ENCODE measurements at regions not wholly inside any gene's neighbourhood (a gene's known extent, or its start where the extent isn't known, plus 50 kb on each side); places are given as distances from the start of the nearest gene placed in this dataset.

DNA sequence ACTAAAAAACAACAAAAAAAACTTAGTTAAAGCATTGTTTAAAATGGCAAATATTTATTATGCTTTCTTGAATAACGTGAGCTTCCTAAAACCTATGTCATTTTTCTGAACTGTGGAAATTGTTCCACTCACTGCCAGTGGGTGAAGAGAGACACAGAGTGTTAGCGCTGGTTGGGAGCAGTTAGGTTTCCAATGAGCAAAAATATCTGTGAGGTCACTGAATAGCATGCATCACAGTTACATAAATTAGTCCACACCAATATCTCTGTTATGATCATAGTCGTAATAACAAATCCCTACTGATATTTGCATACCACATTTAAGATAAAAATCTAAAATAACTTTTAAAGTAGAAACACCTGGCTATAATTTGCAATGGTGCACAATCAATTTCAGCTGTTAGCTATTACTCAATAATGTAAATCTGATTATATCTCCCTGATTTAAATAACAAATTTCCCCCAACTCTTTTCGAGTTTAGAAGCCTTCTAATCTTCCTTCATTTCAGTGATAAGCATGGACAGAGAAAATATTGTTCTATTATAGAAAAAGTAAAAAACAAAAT, 1094.0 kb upstream of the KLHL29 start:
- no peak for DNase-seq

DNA sequence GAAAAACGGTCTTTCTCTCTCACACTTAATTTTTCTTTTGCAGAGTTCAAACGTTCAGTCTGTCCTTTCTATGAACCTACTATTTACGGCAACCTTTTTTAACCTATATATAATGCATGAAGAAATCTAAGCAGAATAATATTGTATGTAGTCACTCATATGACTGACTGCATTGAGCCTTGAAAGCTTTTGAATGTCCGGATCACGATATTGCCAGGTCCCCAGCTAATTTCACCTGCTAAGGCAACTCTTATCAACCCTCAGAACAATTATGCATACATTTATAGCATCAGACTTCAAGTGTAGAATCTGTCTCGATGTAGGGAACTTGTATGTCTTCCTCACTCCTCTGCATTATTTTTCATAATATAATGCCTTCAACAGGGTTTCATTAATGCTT, 1083.8 kb upstream of the KLHL29 start:
- no peak for DNase-seq

GRCh38 chr2:22326250-22326649, 1058.7 kb upstream of the KLHL29 start:
- DNase-seq: no peak

DNA sequence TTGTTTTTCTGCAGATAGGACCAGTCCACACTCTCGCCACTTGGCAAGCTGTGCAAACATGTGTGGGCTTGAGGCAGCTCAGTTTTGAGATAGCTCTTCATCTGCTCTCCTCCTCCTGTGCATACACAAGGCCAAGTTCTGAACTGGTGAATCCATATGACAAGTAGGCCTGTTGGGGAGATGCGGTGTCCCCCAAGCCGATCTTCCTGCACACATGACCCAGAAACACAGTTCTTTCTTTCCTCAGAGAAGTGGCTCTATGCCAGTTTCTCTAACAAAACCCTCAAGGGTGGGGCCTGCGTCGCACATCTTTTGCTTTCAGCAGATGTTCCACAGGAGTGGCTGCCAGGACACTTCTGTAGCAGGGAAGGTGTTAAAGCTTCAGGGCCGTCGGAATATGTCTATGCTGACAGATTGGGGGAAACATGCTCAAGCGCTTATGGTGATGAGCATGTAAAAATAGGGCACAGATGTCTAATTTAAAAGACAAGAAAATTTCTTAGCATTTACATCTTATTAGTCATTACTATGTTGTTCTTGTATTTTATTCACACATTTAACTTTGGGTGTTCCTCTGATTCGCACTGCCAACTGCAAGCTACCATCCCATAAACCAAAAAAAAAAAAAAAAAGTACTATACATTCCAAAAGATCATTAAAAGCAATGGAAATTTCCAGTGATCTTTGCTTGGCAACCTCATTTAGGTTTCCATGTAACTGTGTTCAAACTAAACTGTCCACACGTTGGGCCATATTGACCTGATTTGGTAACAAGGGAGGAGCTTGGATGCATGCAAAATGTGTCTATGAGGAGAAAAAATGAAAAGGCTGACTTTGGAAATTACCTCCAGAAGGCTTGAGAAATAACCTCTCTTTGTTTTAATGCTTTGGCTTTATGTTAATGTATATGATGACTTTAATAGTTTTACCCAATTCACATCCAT, 1055.5 kb upstream of the KLHL29 start:
- DNase-seq: no peak

- no peak for DNase-seq
Measured at GRCh38 chr2:22336414-22336813, 1048.6 kb upstream of the KLHL29 start.

- no peak for DNase-seq
Measured at GRCh38 chr2:22340716-22341115, 1044.3 kb upstream of the KLHL29 start.

DNA sequence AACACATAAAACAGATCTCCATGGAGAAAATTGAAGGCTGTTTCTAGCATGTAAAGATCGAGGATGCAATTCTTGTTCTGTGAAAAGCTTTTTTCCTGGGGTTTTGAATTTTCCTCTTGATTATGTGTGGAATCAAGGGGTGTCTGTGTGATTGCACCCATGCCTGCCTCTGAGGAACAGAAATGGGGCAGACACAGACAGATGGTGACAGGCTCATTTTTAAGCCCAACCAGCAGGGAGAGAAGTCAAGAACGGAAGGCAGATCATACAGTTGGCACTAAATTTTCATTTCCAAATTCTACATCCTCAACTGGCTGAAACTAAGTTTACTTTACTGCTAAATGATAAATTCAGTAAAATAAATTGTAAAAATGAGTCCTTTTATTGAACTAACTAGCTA, 1037.7 kb upstream of the KLHL29 start:
- no peak for DNase-seq

- DNase-seq: no peak
Measured at GRCh38 chr2:22350621-22351020, 1034.4 kb upstream of the KLHL29 start.

DNA sequence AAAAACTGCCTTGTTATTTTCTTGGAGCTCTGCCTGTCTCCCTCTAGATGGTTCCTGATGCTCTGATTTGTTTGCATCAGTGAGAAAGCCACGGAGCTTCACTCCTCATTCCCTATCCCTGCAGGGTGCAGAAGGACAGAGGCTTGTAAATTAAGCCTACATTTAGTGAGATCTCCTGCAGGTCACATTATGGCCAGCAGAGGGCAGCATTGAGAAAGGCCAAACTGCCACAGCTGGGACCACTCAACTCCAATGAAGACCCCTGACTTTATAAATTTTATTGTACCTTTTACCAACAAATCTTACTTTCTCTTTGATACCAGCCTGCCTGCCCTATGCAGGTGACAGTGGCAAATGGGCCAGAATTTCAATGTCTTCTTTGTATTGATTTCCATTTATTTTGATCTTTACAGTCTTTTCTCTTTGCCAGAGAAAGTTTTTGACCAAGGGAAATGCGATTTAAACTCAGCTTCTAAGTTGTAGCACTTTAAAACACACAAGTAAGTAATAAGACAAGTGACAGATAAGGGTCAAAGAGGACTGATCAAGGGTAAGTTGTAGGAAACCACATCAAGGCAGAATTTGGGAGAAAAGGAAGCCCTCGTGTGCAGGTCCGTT, 1029.1 kb upstream of the KLHL29 start:
- DNase-seq: no peak

DNA sequence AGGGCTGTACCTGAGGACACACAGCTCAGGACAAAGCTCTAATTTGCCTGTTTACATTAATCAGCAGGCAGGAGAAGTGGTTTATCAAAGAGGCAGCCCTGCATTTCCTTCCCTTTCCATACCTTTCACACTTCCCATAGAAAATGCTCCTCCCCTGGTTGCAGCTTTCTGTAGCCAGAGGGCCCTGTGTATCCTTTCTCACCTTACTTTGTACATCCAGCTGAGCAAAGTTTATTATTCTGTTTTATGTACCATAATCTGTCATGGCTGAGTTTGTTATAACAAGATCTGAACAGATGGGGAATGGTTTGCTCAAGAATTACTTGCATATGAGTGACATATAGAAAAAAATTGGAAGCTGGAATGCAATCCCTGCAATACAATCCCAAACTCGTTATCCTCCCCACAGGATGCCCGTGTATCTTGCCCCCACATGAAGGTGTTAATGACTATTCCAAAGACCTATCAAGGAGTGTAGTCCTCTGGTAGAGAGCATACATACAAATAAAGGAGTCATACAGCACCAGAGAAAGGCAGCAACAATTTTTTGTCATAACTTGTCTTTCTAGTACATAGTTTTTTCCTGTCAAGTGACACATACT, 1025.8 kb upstream of the KLHL29 start:
- DNase-seq: no peak

- no peak for DNase-seq
Measured at GRCh38 chr2:22360735-22361374, 1024.1 kb upstream of the KLHL29 start.

- DNase-seq: no peak
Measured at GRCh38 chr2:22361571-22361970, 1023.4 kb upstream of the KLHL29 start.

DNA sequence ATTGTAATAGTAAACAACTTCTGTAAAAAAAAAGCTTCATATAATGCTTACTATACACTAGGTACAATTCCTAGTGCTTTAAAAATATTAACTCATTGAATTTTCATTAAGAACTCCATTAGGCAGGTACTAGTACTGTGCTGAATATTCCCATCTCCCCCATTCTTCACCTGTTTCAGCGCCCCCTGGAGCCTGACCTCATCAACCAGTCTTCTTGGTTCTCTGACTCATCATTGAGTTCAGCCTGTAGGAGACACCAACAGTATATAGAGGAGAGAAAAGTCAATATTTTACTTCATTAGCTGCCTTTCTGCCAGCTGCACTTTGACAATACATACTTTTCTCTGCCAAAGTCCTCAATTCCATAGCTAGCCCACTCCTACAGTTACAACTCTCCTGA, 1009.9 kb upstream of the KLHL29 start:
- DNase-seq: no peak

DNA sequence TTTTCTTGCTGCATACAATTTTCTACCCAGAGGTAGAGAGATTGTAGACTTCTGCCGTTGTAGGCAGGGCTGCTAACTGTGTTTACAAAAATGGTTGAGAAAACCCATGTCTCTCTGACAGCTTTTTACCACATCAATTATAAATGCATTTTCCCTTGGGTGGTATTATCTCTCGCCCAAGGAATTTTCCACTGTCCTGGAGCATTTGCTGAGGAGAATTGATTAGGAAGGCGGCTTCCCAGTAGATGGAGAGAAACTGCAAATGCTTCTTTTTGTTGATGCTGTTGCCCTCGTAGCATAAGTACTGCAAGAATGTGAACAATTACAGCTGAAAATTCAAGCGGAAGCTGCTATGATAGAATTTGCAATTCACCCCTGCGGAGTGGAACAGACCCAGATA, 1007.7 kb upstream of the KLHL29 start:
- DNase-seq: no peak

- no peak for DNase-seq
Measured at GRCh38 chr2:22382479-22383169, 1002.4 kb upstream of the KLHL29 start.

DNA sequence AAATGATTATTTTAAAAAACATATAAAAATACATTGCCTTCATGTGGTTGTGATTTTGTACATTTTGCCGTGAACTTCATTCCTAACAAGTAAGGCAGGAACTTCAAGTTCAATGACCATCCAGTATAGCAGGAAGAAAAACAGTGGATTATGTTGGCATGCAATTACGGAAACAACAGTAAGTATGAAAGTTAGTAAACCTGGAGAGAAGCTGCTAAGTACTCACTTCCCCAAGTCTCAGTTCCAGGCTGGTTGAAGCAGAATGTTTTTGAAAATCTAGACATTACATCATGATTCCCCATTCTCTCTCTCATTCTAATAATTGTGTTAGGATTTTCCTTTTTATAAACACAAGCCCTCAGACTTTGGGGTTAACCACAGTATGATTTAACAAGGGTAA, 987.1 kb upstream of the KLHL29 start:
- DNase-seq: no peak

- no peak for DNase-seq
Measured at GRCh38 chr2:22403748-22404147, 981.2 kb upstream of the KLHL29 start.

- no peak for DNase-seq
Measured at GRCh38 chr2:22406625-22407024, 978.4 kb upstream of the KLHL29 start.

DNA sequence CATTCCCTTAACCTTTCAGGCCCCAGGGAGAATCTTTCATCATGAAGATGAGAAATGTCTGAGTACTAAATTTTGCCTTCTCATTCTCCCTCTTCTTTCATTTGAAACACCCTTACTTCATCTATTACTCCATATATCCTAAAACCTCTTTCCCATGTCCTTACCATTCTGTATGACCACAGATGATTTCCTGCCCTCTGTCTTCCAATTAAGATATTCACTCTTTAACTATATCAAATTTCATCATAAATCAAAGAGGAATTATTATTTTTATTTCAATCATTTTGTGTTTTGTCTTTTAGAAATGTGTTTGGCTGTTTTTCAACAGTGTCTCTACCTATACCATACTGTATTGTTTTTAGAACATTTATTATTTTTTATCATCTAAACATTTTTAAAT, 964.9 kb upstream of the KLHL29 start:
- no peak for DNase-seq

DNA sequence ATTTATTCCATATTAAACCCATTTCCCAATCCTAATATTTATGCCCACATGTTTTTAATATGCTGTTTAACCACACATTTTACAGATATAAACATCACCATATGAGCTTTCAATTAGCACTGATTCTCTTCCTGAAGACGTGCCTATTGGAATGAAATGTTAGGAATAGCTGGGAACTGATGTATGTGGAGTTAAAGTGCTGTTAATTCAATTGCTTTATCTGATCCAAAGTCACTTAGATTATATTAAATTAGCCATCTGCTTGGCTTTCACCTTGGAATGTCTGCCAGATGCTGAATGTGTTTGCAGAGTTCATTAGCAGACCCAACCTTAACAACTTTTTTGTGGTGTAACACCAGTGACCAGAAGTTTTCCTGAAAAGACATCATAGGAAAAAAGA, 942.9 kb upstream of the KLHL29 start:
- DNase-seq: no peak

DNA sequence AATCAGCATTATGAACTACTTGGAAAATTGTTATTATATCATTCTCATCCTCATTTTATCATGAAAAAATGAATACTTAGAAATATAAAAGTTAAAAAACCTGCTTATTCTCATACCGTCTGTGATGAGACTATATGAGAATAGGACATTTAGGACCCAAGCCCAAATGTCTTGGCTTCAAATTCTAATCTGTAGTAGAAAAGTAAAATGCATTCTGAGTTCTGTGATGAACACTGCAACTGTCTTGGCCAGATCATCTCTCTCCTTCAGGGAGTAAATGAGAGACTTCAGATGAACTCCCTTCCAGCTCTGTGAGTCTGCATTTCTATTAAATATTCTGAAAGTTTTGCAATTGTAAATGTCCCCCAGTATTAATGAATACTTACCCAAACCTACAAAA, 940.7 kb upstream of the KLHL29 start:
- DNase-seq: no peak

DNA sequence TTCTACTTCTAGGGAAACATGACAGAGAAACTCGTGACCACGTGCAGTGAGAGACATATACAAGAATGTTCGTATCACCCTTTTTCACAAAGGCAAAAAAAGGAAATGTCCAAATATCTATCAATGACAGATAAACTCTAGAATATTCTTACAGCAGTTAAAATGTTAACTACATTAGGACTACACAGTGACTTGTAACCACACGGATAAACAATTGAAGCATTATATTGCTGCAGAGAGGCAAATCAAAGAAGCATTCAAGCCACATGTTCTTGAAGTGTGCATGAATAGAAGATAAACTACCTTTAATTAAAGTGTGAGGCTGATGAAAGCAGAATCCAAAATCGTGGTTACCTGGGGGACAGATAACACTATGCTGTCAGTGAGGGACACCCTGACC, 935.3 kb upstream of the KLHL29 start:
- DNase-seq: no peak

- DNase-seq: no peak
Measured at GRCh38 chr2:22450831-22451230, 934.1 kb upstream of the KLHL29 start.
